K562 (cell line): ENCODE measurements at regions not wholly inside any gene's neighbourhood (a gene's known extent, or its start where the extent isn't known, plus 50 kb on each side); places are given as distances from the start of the nearest gene placed in this dataset.

Experiments used
- ATAC-seq: fragments of 200-7000 bp; cut with Tn5 transposase; 3 replicates; pipeline ENCODE4 v1.9.1; 2020; ENCODE audit warnings: moderate library complexity
- BruUV-seq: library from RNA; stranded (reverse); fragments of 400-500 nt; replicated peaks from 2 replicates; lab custom pipeline; 2021; lab: Mats Ljungman, UMichigan
- CTCF ChIA-PET: fragments of 300-600 bp; formaldehyde crosslinking; extraction: SDS; loops from one replicate; lab custom pipeline; 2021; ENCODE audit warnings: low intra/inter-chr PET ratio; lab: Yijun Ruan, JAX
- POLR2A ChIA-PET: fragments of 300-600, 350-650 bp; sonication (Branson Sonifier 250); formaldehyde crosslinking; extraction: SDS; loops from one replicate; lab custom pipeline; 2021; ENCODE audit warnings: antibody characterized with exemption, inconsistent platforms; lab: Yijun Ruan, JAX
- DNase-seq, 4 experiments: peaks; one replicate each; pipeline versions ENCODE4 v3.0.0 to v3.0.0-alpha.2; 2011 to 2018; ENCODE audit warnings: low spot score in 3 of 4, mixed read lengths in 3 of 4; ENCODE audit errors: extremely low read depth in 1 of 4
- FAIRE-seq: peaks from 2 replicates; lab custom pipeline; 2011; peaks lifted over from hg19 to GRCh38; lab: Jason Lieb, UNC
- H2AFZ ChIP-seq: 2 replicates; pipeline ENCODE4 v1.6.0; 2011; ENCODE audit warnings: low read depth, low read length, control low read depth, inconsistent platforms
- H3K27ac ChIP-seq: fragments of 200-600 bp; 3 replicates; pipeline ENCODE4 v1.8.0; 2011; ENCODE audit warnings: low read depth, mild to moderate bottlenecking, control low read depth, inconsistent platforms, low read length, moderate library complexity, mixed read lengths; ENCODE audit errors: extremely low read depth
- H3K27me3 ChIP-seq, 2 experiments: fragments of 300-600 bp in 1 of 2; 2 replicates in 1 of 2; 3 replicates in 1 of 2; pipeline versions ENCODE4 v1.6.0 to v1.8.0; 2011; ENCODE audit warnings: inconsistent platforms in 2 of 2, low read length in 2 of 2, mild to moderate bottlenecking in 1 of 2, mixed read lengths in 1 of 2, moderate library complexity in 1 of 2; ENCODE audit not compliant: control insufficient read depth in 2 of 2, insufficient read depth in 2 of 2
- H3K36me3 ChIP-seq: fragments of 300-600 bp; 3 replicates; pipeline ENCODE4 v1.8.0; 2011; ENCODE audit warnings: mild to moderate bottlenecking, low read length, inconsistent platforms; ENCODE audit not compliant: control insufficient read depth, insufficient read depth
- H3K4me1 ChIP-seq, 2 experiments: fragments of 200-600 bp in 1 of 2; replicated peaks in 1 of 2; 2 replicates in 1 of 2; 3 replicates in 1 of 2; pipeline versions ENCODE4 v1.5.1 to v1.8.0; 2011; ENCODE audit warnings: inconsistent platforms in 2 of 2, low read length in 2 of 2, mild to moderate bottlenecking in 1 of 2, mixed read lengths in 1 of 2, moderate library complexity in 1 of 2; ENCODE audit not compliant: control insufficient read depth in 2 of 2, insufficient read depth in 2 of 2
- H3K4me2 ChIP-seq: 2 replicates; pipeline ENCODE4 v1.6.1; 2011; ENCODE audit warnings: low read length, control low read depth, inconsistent platforms, mixed read lengths; ENCODE audit not compliant: insufficient read depth
- H3K4me3 ChIP-seq: fragments of 200-600 bp; sonication (generic), shearing (Covaris generic); 2 replicates; pipeline ENCODE4 v1.5.1; 2016; ENCODE audit warnings: control low read depth, inconsistent platforms
- H3K79me2 ChIP-seq: fragments of 200-600 bp; 3 replicates; pipeline ENCODE4 v1.8.0; 2011; ENCODE audit warnings: low read length, inconsistent platforms; ENCODE audit not compliant: control insufficient read depth, insufficient read depth
- H3K9ac ChIP-seq, 2 experiments: 2 replicates each; pipeline versions ENCODE4 v1.6.0 to v1.6.1; 2011; ENCODE audit warnings: low read depth in 2 of 2, low read length in 2 of 2, control low read depth in 1 of 2, inconsistent platforms in 1 of 2, mild to moderate bottlenecking in 1 of 2, mixed read lengths in 1 of 2; ENCODE audit not compliant: insufficient read depth in 1 of 2
- H3K9me1 ChIP-seq: one replicate; pipeline ENCODE4 v1.6.0; 2011; ENCODE audit warnings: inconsistent platforms, mild to moderate bottlenecking, low read length, moderate library complexity; ENCODE audit not compliant: control insufficient read depth, insufficient read depth
- H3K9me3 ChIP-seq: replicated peaks from 2 replicates; pipeline ENCODE4 v1.5.1; 2011; ENCODE audit warnings: low read depth, low read length, inconsistent platforms; ENCODE audit not compliant: control insufficient read depth, insufficient read depth
- H4K20me1 ChIP-seq: replicated peaks from 2 replicates; pipeline ENCODE4 v1.6.1; 2011; ENCODE audit warnings: low read length, inconsistent platforms, mixed read lengths; ENCODE audit not compliant: control insufficient read depth, insufficient read depth
- CBFA2T2 ChIP-seq: fragments of 450-650 bp; conservative IDR thresholded peaks from 2 replicates; pipeline ENCODE4 v1.6.1; 2017; ENCODE audit warnings: mild to moderate bottlenecking
- GATAD2B ChIP-seq: fragments of 450-650 bp; IDR thresholded peaks from 2 replicates; pipeline ENCODE4 v1.6.1; 2017; ENCODE audit warnings: mild to moderate bottlenecking, borderline replicate concordance
- ILF3 ChIP-seq: fragments of 450-650 bp; IDR thresholded peaks from 2 replicates; pipeline ENCODE4 v1.6.1; 2018; ENCODE audit warnings: antibody characterized with exemption, mild to moderate bottlenecking, moderate library complexity, borderline replicate concordance
- SMAD3 ChIP-seq: fragments of 450-650 bp; formaldehyde crosslinking; conservative IDR thresholded peaks from 2 replicates; pipeline ENCODE4 v1.4.0; 2020; ENCODE audit warnings: mild to moderate bottlenecking
- SMARCE1 ChIP-seq: fragments of 450-650 bp; IDR thresholded peaks from 2 replicates; pipeline ENCODE4 v1.7.1; 2016; ENCODE audit warnings: mild to moderate bottlenecking
- SNRNP70 ChIP-seq: fragments of 200-400 bp; formaldehyde crosslinking; optimal IDR thresholded peaks from 2 replicates; pipeline ENCODE3; 2017; ENCODE audit warnings: low read depth, low read length
- SRSF7 ChIP-seq: fragments of 200-400 bp; formaldehyde crosslinking; optimal IDR thresholded peaks from 2 replicates; pipeline ENCODE3; 2017; ENCODE audit warnings: mild to moderate bottlenecking, low read depth, low read length
- ZFPM2 ChIP-seq: fragments of 250-450 bp; sonication (Bioruptor Pico); IDR thresholded peaks from 2 replicates; pipeline ENCODE4 v1.5.1; 2022; ENCODE audit warnings: mild to moderate bottlenecking
- ZMIZ1 ChIP-seq, 2 experiments: fragments of 150-350 bp in 1 of 2; IDR thresholded peaks; 2 replicates each; pipeline ENCODE4 v1.6.1; 2012 to 2016; ENCODE audit warnings: low read depth in 2 of 2, low read length in 2 of 2, mild to moderate bottlenecking in 1 of 2, moderate library complexity in 1 of 2
- WGBS: fragments of 100-300 bp; shearing (Covaris generic); methylation state at CpG from one replicate; pipeline ENCODE4 v1.1.6; 2016; ENCODE audit warnings: low coverage, mixed read lengths; ENCODE audit not compliant: insufficient coverage; ENCODE audit errors: missing lambda C conversion rate; 5-methylcytosine and 5-hydroxymethylcytosine counted together
- in situ Hi-C: fragments of 300-500 bp; cut with MboI; formaldehyde crosslinking; loops from 4 replicates; pipeline ENCODE4 v1.15.0; 2018; ENCODE audit warnings: inconsistent platforms, mixed read lengths
- intact Hi-C: fragments of 100-400 bp; cut with micrococcal nuclease; formaldehyde crosslinking; loops from 2 replicates; pipeline ENCODE4 v1.14.2; 2022

DNA sequence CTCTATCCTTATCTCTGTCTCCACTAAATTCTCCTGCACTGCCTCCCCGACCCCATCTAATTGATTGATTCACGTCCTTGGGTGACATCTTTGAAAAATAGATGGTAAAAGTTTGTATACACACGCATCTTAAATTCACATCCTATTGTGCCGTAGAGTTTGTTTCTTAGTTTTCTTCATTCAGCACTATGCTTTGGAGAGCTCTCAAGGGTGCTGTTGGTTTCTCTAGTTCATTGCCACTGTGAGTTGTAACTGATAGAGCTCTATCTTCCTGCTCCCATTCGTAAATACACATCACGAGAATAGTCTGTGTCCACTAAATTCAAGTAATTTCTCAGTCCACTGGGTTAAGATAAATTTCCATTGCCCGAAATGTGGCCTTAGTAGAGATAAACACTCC is 1537.4 kb downstream of the AACS start:
- no peak overlapping the region for H3K9ac ChIP-seq
- H3K9me3 ChIP-seq, result no peaks in the 10 kb centered on the region
- no peak for DNase-seq
- no peaks in the 10 kb centered on the region for H4K20me1 ChIP-seq
- WGBS, result 3% methylated on average over 7 of the region's 7 CpGs
- no TSS peak for BruUV-seq
- H3K27me3 ChIP-seq, result no peaks in the 10 kb centered on the region
- intact Hi-C loops, result no loop called here
- no peak overlapping the region for H3K27ac ChIP-seq
- FAIRE-seq, result no peak
- no peak overlapping the region for H3K4me3 ChIP-seq
- no peaks in the 10 kb centered on the region for H3K36me3 ChIP-seq
- H3K9me1 ChIP-seq, result no peaks in the 10 kb centered on the region
- CTCF ChIA-PET, result no interaction called here
- POLR2A ChIA-PET, result no interaction called here
- no peak overlapping the region for H3K4me2 ChIP-seq
- no peak for TF ChIP-seq SMARCE1
- no peak for TF ChIP-seq ZMIZ1 (IDR thresholded peaks at IDR 0.05; ENCODE audit: low read depth in 2 of 2, low read length in 2 of 2)
- no peak for TF ChIP-seq CBFA2T2
- TF ChIP-seq ILF3, result no peak
- no peak for TF ChIP-seq GATAD2B
- no peak for TF ChIP-seq SNRNP70
- no peak for TF ChIP-seq ZFPM2
- no peak for TF ChIP-seq SRSF7
- no peak for TF ChIP-seq SMAD3 (CRISPR knock-in tag)
- ATAC-seq, result no peak
- H2AFZ ChIP-seq, result no peak overlapping the region
- H3K79me2 ChIP-seq, result no peaks in the 10 kb centered on the region
- H3K4me1 ChIP-seq, result no peaks in the 10 kb centered on the region
- in situ Hi-C loops, result no loop called here
